ENCODE measurements at regions not wholly inside any gene's neighbourhood (a gene's known extent, or its start where the extent isn't known, plus 50 kb on each side); places are given as distances from the start of the nearest gene placed in this dataset.

DNA sequence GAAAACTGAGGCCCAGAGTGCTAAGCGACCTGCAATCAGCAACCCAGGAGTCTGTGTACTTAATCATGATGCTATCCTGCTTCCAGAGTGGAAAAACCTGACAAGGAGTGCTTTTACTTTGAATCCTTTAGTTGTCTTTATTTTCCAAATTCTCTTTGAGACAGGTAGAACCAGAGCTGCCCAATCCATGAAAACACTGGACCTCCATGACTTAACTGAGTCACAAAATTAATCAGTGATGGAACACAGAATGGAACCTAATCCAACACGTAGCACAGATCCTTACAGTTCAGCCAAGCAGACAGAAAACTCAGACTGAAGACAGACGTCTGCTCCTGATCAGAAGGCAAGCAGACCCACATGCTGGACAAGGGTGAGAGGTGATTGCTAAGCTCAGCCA lies 175.6 kb downstream of the BCL11A start:
- Histone ChIP-seq H3K4me2 (ENCODE audit: insufficient read depth in 1 of 2, low read depth in 2 of 2, low read length in 2 of 2) (no peak overlapping the region), H3K79me1 (ENCODE audit: low read depth, low read length) (no peaks in the 10 kb centered on the region), H2AK5ac (ENCODE audit: low read depth, low read length) (no peak overlapping the region), H3K9ac (replicated peaks in 1 of 4; ENCODE audit: extremely low read depth in 1 of 4, low read depth in 3 of 4, low read length in 3 of 4) (no peak overlapping the region), H2BK20ac (ENCODE audit: low read length) (no peak overlapping the region), H3K4me3 (ENCODE audit: extremely low read depth in 1 of 4, insufficient read depth in 2 of 4, low read depth in 3 of 4, low read length in 4 of 4) (no peak overlapping the region), H2BK15ac (ENCODE audit: low read length) (no peak overlapping the region), H3K4me1 (replicated peaks in 1 of 4; ENCODE audit: control insufficient read depth in 3 of 4, insufficient read depth in 4 of 4, low read length in 3 of 4) (peaks cover 0 to 4% (median 2%) of the 10 kb centered on the region in 4 experiments; a peak in 4 of 7 replicates), H4K20me1 (replicated peaks in 1 of 2; ENCODE audit: control insufficient read depth in 1 of 2, insufficient read depth in 2 of 2, low read length in 2 of 2) (no peaks in the 10 kb centered on the region), H3K27ac (ENCODE audit: low read depth, low read length) (no peak overlapping the region), H3K36me3 (ENCODE audit: control insufficient read depth in 2 of 4, insufficient read depth in 4 of 4, low read length in 3 of 4) (no peaks in the 10 kb centered on the region), H3K27me3 (replicated peaks in 1 of 4; ENCODE audit: control insufficient read depth in 3 of 4, extremely low read depth in 1 of 4, insufficient read depth in 3 of 4, low read length in 3 of 4) (peaks cover 0 to 2% (median 0%) of the 10 kb centered on the region in 4 experiments; a peak in 2 of 7 replicates), H3K23me2 (ENCODE audit: low read depth, low read length) (no peaks in the 10 kb centered on the region; the same call in 1 of the 2 replicates), H3K14ac (ENCODE audit: insufficient read length) (no peak overlapping the region), H2AFZ (ENCODE audit: low read length) (no peak overlapping the region), H2BK12ac (ENCODE audit: low read depth, low read length) (no peak overlapping the region), H4K5ac (ENCODE audit: insufficient read length, low read depth, low read length) (no peak overlapping the region), H2BK120ac (replicated peaks; ENCODE audit: low read depth, low read length) (no peak overlapping the region), H3K9me3 (ENCODE audit: insufficient read depth in 2 of 2, low read depth in 1 of 2, low read length in 1 of 2) (no peaks in the 10 kb centered on the region), H3K56ac (replicated peaks; ENCODE audit: insufficient read length, low read depth, low read length) (no peak overlapping the region), H4K8ac (ENCODE audit: extremely low read depth, insufficient read depth, low read length) (no peak overlapping the region), H3K79me2 (ENCODE audit: control insufficient read depth in 1 of 2, insufficient read depth in 2 of 2, low read length in 2 of 2) (no peaks in the 10 kb centered on the region), H3K4ac (replicated peaks; ENCODE audit: insufficient read length, low read depth, low read length) (no peak overlapping the region), H3K18ac (ENCODE audit: extremely low read depth, low read length) (no peak overlapping the region), H2BK5ac (ENCODE audit: low read depth, low read length) (no peak overlapping the region), H4K91ac (replicated peaks; ENCODE audit: insufficient read length, low read length) (no peak overlapping the region), H3K23ac (ENCODE audit: insufficient read length) (no peak overlapping the region)
- no peak for FAIRE-seq
- 87% methylated on average over 3 of the region's 3 CpGs; no CpG with 5 or more reads in 1 of the 2 experiments for WGBS, 2 experiments (ENCODE audit: extremely low coverage in 1 of 2, insufficient coverage in 1 of 2, insufficient read length in 1 of 2, insufficient replicate concordance in 2 of 2, low coverage in 1 of 2, low lambda C conversion rate in 2 of 2, missing lambda C conversion rate in 1 of 2)
- ChIA-PET CTCF (ENCODE audit: partially characterized antibody) (no interaction called here), POLR2A (ENCODE audit: partially characterized antibody) (no interaction called here)
- no peak for TF ChIP-seq CHD2 (IDR thresholded peaks at IDR 0.05; ENCODE audit: low read length)
- no peak for TF ChIP-seq TCF12 (IDR thresholded peaks at IDR 0.05; ENCODE audit: low read depth, low read length)
- TF ChIP-seq TAF7 (optimal IDR thresholded peaks at IDR 0.05; ENCODE audit: borderline replicate concordance, low read depth, low read length) = no peak
- no peak for TF ChIP-seq RFX5 (IDR thresholded peaks at IDR 0.05; ENCODE audit: borderline replicate concordance, low read depth, low read length)
- no peak for TF ChIP-seq SAP30 (IDR thresholded peaks at IDR 0.05; ENCODE audit: insufficient read depth, insufficient replicate concordance, low read length)
- TF ChIP-seq GTF2F1 (IDR thresholded peaks at IDR 0.05; ENCODE audit: borderline replicate concordance, low read depth, low read length) = no peak
- TF ChIP-seq CBX5 (IDR thresholded peaks at IDR 0.05; ENCODE audit: low read depth, low read length) = no peak
- TF ChIP-seq ZNF274 (IDR thresholded peaks at IDR 0.05; ENCODE audit: borderline replicate concordance, extremely low read depth, low read length) = no peak
- no peak for TF ChIP-seq ASH2L (IDR thresholded peaks at IDR 0.05; ENCODE audit: low read length)
- no peak for TF ChIP-seq JUN (IDR thresholded peaks at IDR 0.05; ENCODE audit: low read depth, low read length)
- no peak for TF ChIP-seq SP4 (IDR thresholded peaks at IDR 0.05; ENCODE audit: low read length)
- TF ChIP-seq SRF (IDR thresholded peaks at IDR 0.05; ENCODE audit: low read depth, low read length) = no peak
- TF ChIP-seq TBP (IDR thresholded peaks at IDR 0.05; ENCODE audit: low read depth, low read length) = no peak
- TF ChIP-seq SIN3A (conservative IDR thresholded peaks at IDR 0.05 in 1 of 2, IDR thresholded peaks at IDR 0.05 in 1 of 2; ENCODE audit: low read depth in 1 of 2, low read length in 2 of 2) = no peak
- TF ChIP-seq BCL11A (IDR thresholded peaks at IDR 0.05; ENCODE audit: low read depth in 2 of 2, low read length in 2 of 2) = no peak
- no peak for TF ChIP-seq KDM4A (IDR thresholded peaks at IDR 0.05; ENCODE audit: low read depth, low read length, severe bottlenecking)
- DNase-seq (ENCODE audit: low read depth in 1 of 2, low spot score in 2 of 2) = no peak
